Ishikawa (cell line): ENCODE measurements at regions not wholly inside any gene's neighbourhood (a gene's known extent, or its start where the extent isn't known, plus 50 kb on each side); places are given as distances from the start of the nearest gene placed in this dataset.

Source experiments
- CEBPB ChIP-seq: IDR thresholded peaks from 2 replicates; pipeline ENCODE4 v1.6.1; 2012
- CREB1 ChIP-seq: IDR thresholded peaks from 2 replicates; pipeline ENCODE4 v1.6.1; 2012; ENCODE audit warnings: low read depth
- EGR1 ChIP-seq: IDR thresholded peaks from 2 replicates; pipeline ENCODE4 v1.6.1; 2012
- EP300 ChIP-seq: IDR thresholded peaks from 2 replicates; pipeline ENCODE4 v1.6.1; 2012; ENCODE audit warnings: borderline replicate concordance
- FOXM1 ChIP-seq: IDR thresholded peaks from 2 replicates; pipeline ENCODE4 v1.6.1; 2012; ENCODE audit warnings: low read depth, borderline replicate concordance
- MAX ChIP-seq: IDR thresholded peaks from 2 replicates; pipeline ENCODE4 v1.6.1; 2012
- NFIC ChIP-seq: IDR thresholded peaks from 2 replicates; pipeline ENCODE4 v1.6.1; 2012
- RAD21 ChIP-seq: IDR thresholded peaks from 2 replicates; pipeline ENCODE4 v1.6.1; 2012; ENCODE audit warnings: low read depth
- REST ChIP-seq: IDR thresholded peaks from 2 replicates; pipeline ENCODE4 v1.6.1; 2012; ENCODE audit warnings: low read depth, mild to moderate bottlenecking
- TAF1 ChIP-seq: IDR thresholded peaks from 2 replicates; pipeline ENCODE4 v1.6.1; 2012; ENCODE audit warnings: low read depth, mild to moderate bottlenecking
- TCF12 ChIP-seq: IDR thresholded peaks from 2 replicates; pipeline ENCODE4 v1.6.1; 2012; ENCODE audit warnings: low read depth
- TEAD4 ChIP-seq: IDR thresholded peaks from 2 replicates; pipeline ENCODE4 v1.6.1; 2012
- USF1 ChIP-seq: IDR thresholded peaks from 2 replicates; pipeline ENCODE4 v1.6.1; 2012
- YY1 ChIP-seq: IDR thresholded peaks from 2 replicates; pipeline ENCODE4 v1.6.1; 2012; ENCODE audit warnings: low read depth
- ZBTB7A ChIP-seq: IDR thresholded peaks from 2 replicates; pipeline ENCODE4 v1.6.1; 2012; ENCODE audit warnings: low read depth

- TF ChIP-seq USF1 (no peak), EGR1 (no peak), TCF12 (no peak), CREB1 (no peak), TEAD4 (no peak), NFIC (no peak), CEBPB (no peak), MAX (no peak), ZBTB7A (no peak), YY1 (no peak), FOXM1 (no peak), EP300 (no peak), RAD21 (no peak), REST (no peak), TAF1 (no peak)
These were observed 161.6 kb upstream of the PDE4D start for GRCh38 chr5:60055168-60055567.

GRCh38 chr5:60036192-60036938 lies 142.8 kb upstream of the PDE4D start:
- TF ChIP-seq MAX, result no peak
- no peak for TF ChIP-seq TAF1
- no peak for TF ChIP-seq RAD21
- no peak for TF ChIP-seq EP300
- no peak for TF ChIP-seq TEAD4
- no peak for TF ChIP-seq CREB1
- no peak for TF ChIP-seq YY1
- TF ChIP-seq FOXM1, result no peak
- TF ChIP-seq REST, result no peak
- no peak for TF ChIP-seq TCF12
- no peak for TF ChIP-seq USF1
- TF ChIP-seq NFIC, result no peak

GRCh38 chr5:60026161-60026560 lies 132.6 kb upstream of the PDE4D start:
- TF ChIP-seq REST (no peak), ZBTB7A (no peak), FOXM1 (no peak), TCF12 (no peak), EP300 (no peak), RAD21 (no peak), TAF1 (no peak), NFIC (no peak), TEAD4 (no peak), CREB1 (no peak), CEBPB (no peak), YY1 (no peak), EGR1 (no peak), USF1 (no peak), MAX (no peak)
